HepG2 (cell line): ENCODE measurements at regions not wholly inside any gene's neighbourhood (a gene's known extent, or its start where the extent isn't known, plus 50 kb on each side); places are given as distances from the start of the nearest gene placed in this dataset.

Source experiments
- ATAC-seq: fragments of 200-7000 bp; cut with Tn5 transposase; 3 replicates; pipeline ENCODE4 v1.9.1; 2020; ENCODE audit warnings: mild to moderate bottlenecking, moderate library complexity
- BruUV-seq: library from RNA; stranded (reverse); fragments of 400-500 nt; replicated peaks from 2 replicates; lab custom pipeline; 2021; lab: Mats Ljungman, UMichigan
- CTCF ChIA-PET: fragments of 300-600 bp; formaldehyde crosslinking; extraction: SDS; loops from one replicate; lab custom pipeline; 2021; ENCODE audit warnings: low total read pairs, inconsistent platforms, low intra/inter-chr PET ratio; lab: Yijun Ruan, JAX
- POLR2A ChIA-PET: fragments of 350-600 bp; sonication (Branson Sonifier 250); formaldehyde crosslinking; loops from one replicate; lab custom pipeline; 2020; ENCODE audit warnings: antibody characterized with exemption, inconsistent platforms; lab: Yijun Ruan, JAX
- DNase-seq: peaks from one replicate; pipeline ENCODE4 v3.0.0-alpha.2; 2015; ENCODE audit warnings: low spot score
- FAIRE-seq: peaks from 3 replicates; lab custom pipeline; 2011; peaks lifted over from hg19 to GRCh38; lab: Jason Lieb, UNC
- H2AFZ ChIP-seq: one replicate; pipeline ENCODE4 v1.6.1; 2011; ENCODE audit warnings: low read length, inconsistent platforms
- H3K27ac ChIP-seq: fragments of 300-600 bp; 3 replicates; pipeline ENCODE4 v1.8.0; 2011; ENCODE audit warnings: mixed run types, mild to moderate bottlenecking, mixed read lengths, low read length, inconsistent platforms; ENCODE audit not compliant: insufficient read depth; ENCODE audit errors: extremely low read length
- H3K27me3 ChIP-seq, 2 experiments: fragments of 200-600 bp in 1 of 2; 2 replicates in 1 of 2; 3 replicates in 1 of 2; pipeline versions ENCODE4 v1.6.0 to v1.8.0; 2011; ENCODE audit warnings: low read length in 2 of 2, mild to moderate bottlenecking in 2 of 2, moderate library complexity in 2 of 2, inconsistent platforms in 1 of 2; ENCODE audit not compliant: insufficient read depth in 2 of 2, control insufficient read depth in 1 of 2
- H3K36me3 ChIP-seq, 2 experiments: fragments of 200-600 bp in 1 of 2; replicated peaks in 1 of 2; 2 replicates in 1 of 2; 3 replicates in 1 of 2; pipeline versions ENCODE4 v1.5.1 to v1.8.0; 2011; ENCODE audit warnings: low read length in 2 of 2, inconsistent platforms in 1 of 2; ENCODE audit not compliant: insufficient read depth in 2 of 2, control insufficient read depth in 1 of 2
- H3K4me1 ChIP-seq: 2 replicates; pipeline ENCODE4 v1.5.1; 2012; ENCODE audit warnings: low read length, inconsistent platforms; ENCODE audit not compliant: insufficient read depth
- H3K4me2 ChIP-seq: 2 replicates; pipeline ENCODE4 v1.6.0; 2011; ENCODE audit warnings: low read depth, low read length, inconsistent platforms
- H3K4me3 ChIP-seq, 3 experiments: fragments of 200-600 bp in 1 of 3; sonication (generic), shearing (Covaris generic) in 1 of 3; replicated peaks in 1 of 3; 2 replicates each; pipeline ENCODE4 v1.5.1; 2011 to 2016; ENCODE audit warnings: low read length in 3 of 3, inconsistent platforms in 2 of 3, low read depth in 2 of 3, mild to moderate bottlenecking in 2 of 3, control low read depth in 1 of 3, mixed read lengths in 1 of 3; ENCODE audit not compliant: insufficient read depth in 1 of 3
- H3K79me2 ChIP-seq: one replicate; pipeline ENCODE4 v1.6.1; 2011; ENCODE audit warnings: low read length, inconsistent platforms; ENCODE audit not compliant: insufficient read depth
- H3K9ac ChIP-seq: 2 replicates; pipeline ENCODE4 v1.6.0; 2011; ENCODE audit warnings: mild to moderate bottlenecking, low read depth, low read length, inconsistent platforms; ENCODE audit not compliant: insufficient read depth
- H3K9me3 ChIP-seq: 2 replicates; pipeline ENCODE4 v1.5.1; 2012; ENCODE audit warnings: mild to moderate bottlenecking, low read length
- H4K20me1 ChIP-seq: 2 replicates; pipeline ENCODE4 v1.6.0; 2011; ENCODE audit warnings: inconsistent platforms, mild to moderate bottlenecking, low read length, moderate library complexity; ENCODE audit not compliant: insufficient read depth
- MAX ChIP-seq: IDR thresholded peaks from 2 replicates; pipeline ENCODE4 v1.6.1; 2012; ENCODE audit warnings: inconsistent platforms
- NCOA1 ChIP-seq: sonication (generic); formaldehyde crosslinking; IDR thresholded peaks from 2 replicates; pipeline ENCODE4 v1.9.0; 2021; ENCODE audit warnings: missing genetic modification reagents
- NR2F2 ChIP-seq: IDR thresholded peaks from 2 replicates; pipeline ENCODE4 v1.6.1; 2012; ENCODE audit warnings: low read depth, inconsistent platforms, borderline replicate concordance
- NRL ChIP-seq: sonication (generic); formaldehyde crosslinking; IDR thresholded peaks from 2 replicates; pipeline ENCODE4 v1.5.0; 2020; ENCODE audit warnings: missing genetic modification reagents, mild to moderate bottlenecking, moderate library complexity, borderline replicate concordance
- SETDB1 ChIP-seq: sonication (generic); formaldehyde crosslinking; IDR thresholded peaks from 2 replicates; pipeline ENCODE4 v1.5.1; 2020; ENCODE audit warnings: missing genetic modification reagents, mild to moderate bottlenecking, borderline replicate concordance
- TMF1 ChIP-seq: sonication (generic); formaldehyde crosslinking; IDR thresholded peaks from 2 replicates; pipeline ENCODE4 v1.8.1; 2022; ENCODE audit warnings: low read depth, missing genetic modification reagents
- WIZ ChIP-seq: sonication (generic); formaldehyde crosslinking; IDR thresholded peaks from 2 replicates; pipeline ENCODE4 v1.5.1; 2020; ENCODE audit warnings: mild to moderate bottlenecking, missing genetic modification reagents
- ZNF17 ChIP-seq: sonication (generic); formaldehyde crosslinking; IDR thresholded peaks from 2 replicates; pipeline ENCODE4 v1.5.0; 2020; ENCODE audit warnings: mild to moderate bottlenecking, missing genetic modification reagents
- ZNF530 ChIP-seq: sonication (generic); formaldehyde crosslinking; IDR thresholded peaks from 2 replicates; pipeline ENCODE4 v1.5.0; 2020; ENCODE audit warnings: low read depth, mild to moderate bottlenecking, missing genetic modification reagents
- ZNF83 ChIP-seq: sonication (generic); formaldehyde crosslinking; IDR thresholded peaks from 2 replicates; pipeline ENCODE4 v1.4.0; 2020; ENCODE audit warnings: missing genetic modification reagents, mild to moderate bottlenecking, borderline replicate concordance
- WGBS: methylation state at CpG from one replicate; pipeline ENCODE4 v1.1.6; 2017; ENCODE audit warnings: low lambda C conversion rate; 5-methylcytosine and 5-hydroxymethylcytosine counted together
- in situ Hi-C: cut with HindIII; loops from 2 replicates; pipeline ENCODE4 v1.10.0; 2017; ENCODE audit warnings: low pct_unique_long_range_greater_than_20kb; ENCODE audit not compliant: extremely low pct_ligation_motif_present
- intact Hi-C: fragments of 100-400 bp; cut with micrococcal nuclease; formaldehyde crosslinking; loops from one replicate; pipeline ENCODE4 v1.10.0; 2022; ENCODE audit not compliant: unreplicated experiment
- TF ChIP-seq, protein P1 (sequence below): sonication (generic); formaldehyde crosslinking; IDR thresholded peaks from 2 replicates; pipeline ENCODE4 v1.4.0; 2020; ENCODE audit warnings: missing genetic modification reagents, borderline replicate concordance
- TF ChIP-seq, protein P2 (sequence below): sonication (generic); formaldehyde crosslinking; IDR thresholded peaks from 2 replicates; pipeline ENCODE4 v1.8.1; 2022; ENCODE audit warnings: mild to moderate bottlenecking, missing genetic modification reagents
- TF ChIP-seq, protein P3 (sequence below): sonication (generic); formaldehyde crosslinking; IDR thresholded peaks from 2 replicates; pipeline ENCODE4 v1.5.0; 2020; ENCODE audit warnings: mild to moderate bottlenecking, missing genetic modification reagents

DNA sequence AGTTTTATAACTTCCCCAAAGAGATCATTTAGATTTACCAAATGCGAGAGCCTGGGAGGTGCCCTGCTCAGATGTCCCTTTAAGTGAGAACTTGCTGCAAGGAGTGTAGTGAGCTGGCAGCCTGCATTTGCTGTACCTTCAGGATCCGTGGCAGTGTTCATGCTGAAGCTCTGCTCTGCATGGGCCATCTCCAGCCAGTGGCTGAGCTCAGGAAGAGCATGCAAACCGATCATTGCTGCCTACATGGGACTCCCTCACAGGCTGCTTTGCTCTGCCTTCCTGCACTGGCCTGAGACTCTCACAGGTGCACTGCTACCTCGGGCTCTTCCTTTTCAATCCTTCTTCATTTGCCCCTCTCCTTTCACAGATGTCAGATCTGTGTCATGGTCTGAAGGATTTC lies 152.0 kb upstream of the SFRP2 start:
- H3K79me2 ChIP-seq, result no peaks in the 10 kb centered on the region
- H3K9me3 ChIP-seq, result no peaks in the 10 kb centered on the region
- H4K20me1 ChIP-seq, result no peaks in the 10 kb centered on the region
- H3K4me1 ChIP-seq, result no peaks in the 10 kb centered on the region
- no peaks in the 10 kb centered on the region; a peak in 1 of 5 replicates for H3K27me3 ChIP-seq
- 7% methylated on average over 4 of the region's 4 CpGs for WGBS
- H3K27ac ChIP-seq, result no peak overlapping the region
- intact Hi-C loops (no loop called here), in situ Hi-C loops (no loop called here)
- H2AFZ ChIP-seq, result no peak overlapping the region
- POLR2A ChIA-PET, result no interaction called here
- CTCF ChIA-PET, result no interaction called here
- no peaks in the 10 kb centered on the region for H3K36me3 ChIP-seq
- no peak overlapping the region for H3K4me2 ChIP-seq
- BruUV-seq, result no TSS peak
- ATAC-seq, result no peak
- H3K4me3 ChIP-seq, result no peak overlapping the region
- H3K9ac ChIP-seq, result no peak overlapping the region
- no peak for FAIRE-seq
- no peak for DNase-seq
- TF ChIP-seq ZNF530 (CRISPR knock-in tag) (no peak), ZNF83 (no peak), ZNF17 (CRISPR knock-in tag) (no peak), NRL (no peak), MAX (no peak), WIZ (no peak), NCOA1 (CRISPR knock-in tag) (no peak), SETDB1 (no peak), TMF1 (no peak), NR2F2 (no peak)
- TF ChIP-seq, protein P1, sequence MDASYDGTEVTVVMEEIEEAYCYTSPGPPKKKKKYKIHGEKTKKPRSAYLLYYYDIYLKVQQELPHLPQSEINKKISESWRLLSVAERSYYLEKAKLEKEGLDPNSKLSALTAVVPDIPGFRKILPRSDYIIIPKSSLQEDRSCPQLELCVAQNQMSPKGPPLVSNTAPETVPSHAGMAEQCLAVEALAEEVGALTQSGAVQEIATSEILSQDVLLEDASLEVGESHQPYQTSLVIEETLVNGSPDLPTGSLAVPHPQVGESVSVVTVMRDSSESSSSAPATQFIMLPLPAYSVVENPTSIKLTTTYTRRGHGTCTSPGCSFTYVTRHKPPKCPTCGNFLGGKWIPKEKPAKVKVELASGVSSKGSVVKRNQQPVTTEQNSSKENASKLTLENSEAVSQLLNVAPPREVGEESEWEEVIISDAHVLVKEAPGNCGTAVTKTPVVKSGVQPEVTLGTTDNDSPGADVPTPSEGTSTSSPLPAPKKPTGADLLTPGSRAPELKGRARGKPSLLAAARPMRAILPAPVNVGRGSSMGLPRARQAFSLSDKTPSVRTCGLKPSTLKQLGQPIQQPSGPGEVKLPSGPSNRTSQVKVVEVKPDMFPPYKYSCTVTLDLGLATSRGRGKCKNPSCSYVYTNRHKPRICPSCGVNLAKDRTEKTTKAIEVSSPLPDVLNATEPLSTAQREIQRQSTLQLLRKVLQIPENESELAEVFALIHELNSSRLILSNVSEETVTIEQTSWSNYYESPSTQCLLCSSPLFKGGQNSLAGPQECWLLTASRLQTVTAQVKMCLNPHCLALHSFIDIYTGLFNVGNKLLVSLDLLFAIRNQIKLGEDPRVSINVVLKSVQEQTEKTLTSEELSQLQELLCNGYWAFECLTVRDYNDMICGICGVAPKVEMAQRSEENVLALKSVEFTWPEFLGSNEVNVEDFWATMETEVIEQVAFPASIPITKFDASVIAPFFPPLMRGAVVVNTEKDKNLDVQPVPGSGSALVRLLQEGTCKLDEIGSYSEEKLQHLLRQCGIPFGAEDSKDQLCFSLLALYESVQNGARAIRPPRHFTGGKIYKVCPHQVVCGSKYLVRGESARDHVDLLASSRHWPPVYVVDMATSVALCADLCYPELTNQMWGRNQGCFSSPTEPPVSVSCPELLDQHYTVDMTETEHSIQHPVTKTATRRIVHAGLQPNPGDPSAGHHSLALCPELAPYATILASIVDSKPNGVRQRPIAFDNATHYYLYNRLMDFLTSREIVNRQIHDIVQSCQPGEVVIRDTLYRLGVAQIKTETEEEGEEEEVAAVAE (CRISPR knock-in tag), result no peak
- TF ChIP-seq, protein P2, sequence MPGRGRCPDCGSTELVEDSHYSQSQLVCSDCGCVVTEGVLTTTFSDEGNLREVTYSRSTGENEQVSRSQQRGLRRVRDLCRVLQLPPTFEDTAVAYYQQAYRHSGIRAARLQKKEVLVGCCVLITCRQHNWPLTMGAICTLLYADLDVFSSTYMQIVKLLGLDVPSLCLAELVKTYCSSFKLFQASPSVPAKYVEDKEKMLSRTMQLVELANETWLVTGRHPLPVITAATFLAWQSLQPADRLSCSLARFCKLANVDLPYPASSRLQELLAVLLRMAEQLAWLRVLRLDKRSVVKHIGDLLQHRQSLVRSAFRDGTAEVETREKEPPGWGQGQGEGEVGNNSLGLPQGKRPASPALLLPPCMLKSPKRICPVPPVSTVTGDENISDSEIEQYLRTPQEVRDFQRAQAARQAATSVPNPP (CRISPR knock-in tag), result no peak
- TF ChIP-seq, protein P3, sequence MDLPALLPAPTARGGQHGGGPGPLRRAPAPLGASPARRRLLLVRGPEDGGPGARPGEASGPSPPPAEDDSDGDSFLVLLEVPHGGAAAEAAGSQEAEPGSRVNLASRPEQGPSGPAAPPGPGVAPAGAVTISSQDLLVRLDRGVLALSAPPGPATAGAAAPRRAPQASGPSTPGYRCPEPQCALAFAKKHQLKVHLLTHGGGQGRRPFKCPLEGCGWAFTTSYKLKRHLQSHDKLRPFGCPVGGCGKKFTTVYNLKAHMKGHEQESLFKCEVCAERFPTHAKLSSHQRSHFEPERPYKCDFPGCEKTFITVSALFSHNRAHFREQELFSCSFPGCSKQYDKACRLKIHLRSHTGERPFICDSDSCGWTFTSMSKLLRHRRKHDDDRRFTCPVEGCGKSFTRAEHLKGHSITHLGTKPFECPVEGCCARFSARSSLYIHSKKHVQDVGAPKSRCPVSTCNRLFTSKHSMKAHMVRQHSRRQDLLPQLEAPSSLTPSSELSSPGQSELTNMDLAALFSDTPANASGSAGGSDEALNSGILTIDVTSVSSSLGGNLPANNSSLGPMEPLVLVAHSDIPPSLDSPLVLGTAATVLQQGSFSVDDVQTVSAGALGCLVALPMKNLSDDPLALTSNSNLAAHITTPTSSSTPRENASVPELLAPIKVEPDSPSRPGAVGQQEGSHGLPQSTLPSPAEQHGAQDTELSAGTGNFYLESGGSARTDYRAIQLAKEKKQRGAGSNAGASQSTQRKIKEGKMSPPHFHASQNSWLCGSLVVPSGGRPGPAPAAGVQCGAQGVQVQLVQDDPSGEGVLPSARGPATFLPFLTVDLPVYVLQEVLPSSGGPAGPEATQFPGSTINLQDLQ, result no peak
- TF ChIP-seq, all 625 proteins: peak for 0
